PC-9 (cell line): ENCODE measurements at regions not wholly inside any gene's neighbourhood (a gene's known extent, or its start where the extent isn't known, plus 50 kb on each side); places are given as distances from the start of the nearest gene placed in this dataset.

Source experiments
- EZH2 ChIP-seq: fragments of 200-600 bp; sonication (generic); IDR thresholded peaks from 2 replicates; pipeline ENCODE4 v1.8.0; 2017; ENCODE audit warnings: antibody characterized with exemption, low read depth
- TF ChIP-seq, protein P1 (sequence below): fragments of 200-600 bp; sonication (generic); conservative IDR thresholded peaks from 2 replicates; pipeline ENCODE4 v1.6.1; 2017; ENCODE audit warnings: mixed run types, antibody characterized with exemption, mild to moderate bottlenecking, moderate library complexity

DNA sequence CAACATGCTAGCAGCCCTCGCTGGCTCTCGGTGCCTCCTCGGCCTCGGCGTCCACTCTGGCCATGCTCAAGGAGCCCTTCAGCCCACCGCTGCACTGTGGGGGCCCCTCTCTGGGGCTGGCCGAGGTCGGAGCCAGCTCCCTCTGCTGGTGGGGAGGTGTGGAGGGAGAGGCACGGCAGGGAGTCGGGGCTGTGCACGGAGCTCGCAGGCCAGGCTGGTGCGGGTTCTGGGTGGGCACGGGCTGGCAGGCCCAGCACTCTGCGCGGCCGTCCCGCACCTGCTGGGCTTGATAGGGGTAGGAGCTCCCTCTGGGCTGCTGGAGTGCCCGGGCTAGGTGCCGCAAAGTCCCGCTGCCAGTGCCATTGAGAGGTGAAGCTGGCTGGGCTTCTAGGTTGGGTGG, 251.0 kb downstream of the SQOR start:
- TF ChIP-seq, protein P1, sequence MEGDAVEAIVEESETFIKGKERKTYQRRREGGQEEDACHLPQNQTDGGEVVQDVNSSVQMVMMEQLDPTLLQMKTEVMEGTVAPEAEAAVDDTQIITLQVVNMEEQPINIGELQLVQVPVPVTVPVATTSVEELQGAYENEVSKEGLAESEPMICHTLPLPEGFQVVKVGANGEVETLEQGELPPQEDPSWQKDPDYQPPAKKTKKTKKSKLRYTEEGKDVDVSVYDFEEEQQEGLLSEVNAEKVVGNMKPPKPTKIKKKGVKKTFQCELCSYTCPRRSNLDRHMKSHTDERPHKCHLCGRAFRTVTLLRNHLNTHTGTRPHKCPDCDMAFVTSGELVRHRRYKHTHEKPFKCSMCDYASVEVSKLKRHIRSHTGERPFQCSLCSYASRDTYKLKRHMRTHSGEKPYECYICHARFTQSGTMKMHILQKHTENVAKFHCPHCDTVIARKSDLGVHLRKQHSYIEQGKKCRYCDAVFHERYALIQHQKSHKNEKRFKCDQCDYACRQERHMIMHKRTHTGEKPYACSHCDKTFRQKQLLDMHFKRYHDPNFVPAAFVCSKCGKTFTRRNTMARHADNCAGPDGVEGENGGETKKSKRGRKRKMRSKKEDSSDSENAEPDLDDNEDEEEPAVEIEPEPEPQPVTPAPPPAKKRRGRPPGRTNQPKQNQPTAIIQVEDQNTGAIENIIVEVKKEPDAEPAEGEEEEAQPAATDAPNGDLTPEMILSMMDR: no peak
- no peak for TF ChIP-seq EZH2
